BLaER1 (cell line): ENCODE measurements at regions not wholly inside any gene's neighbourhood (a gene's known extent, or its start where the extent isn't known, plus 50 kb on each side); places are given as distances from the start of the nearest gene placed in this dataset.
"Not testable (repeated sequence)": the region's sequence is repeated elsewhere in the genome, so short reads cannot be mapped to it uniquely, and the experiment has no call there.

ENCODE experiments used
- H3K27ac ChIP-seq: shearing (Covaris generic); formaldehyde crosslinking; 2 replicates; pipeline ENCODE4 v1.8.1; 2022
- H3K27me3 ChIP-seq: shearing (Covaris generic); formaldehyde crosslinking; 2 replicates; pipeline ENCODE4 v1.8.1; 2022
- H3K36me3 ChIP-seq: shearing (Covaris generic); formaldehyde crosslinking; 2 replicates; pipeline ENCODE4 v1.8.1; 2022
- H3K4me1 ChIP-seq: shearing (Covaris generic); formaldehyde crosslinking; 2 replicates; pipeline ENCODE4 v1.8.1; 2022
- H3K4me2 ChIP-seq: shearing (Covaris generic); formaldehyde crosslinking; 2 replicates; pipeline ENCODE4 v1.8.1; 2022
- H3K4me3 ChIP-seq: shearing (Covaris generic); formaldehyde crosslinking; 2 replicates; pipeline ENCODE4 v1.8.1; 2022
- H3K9ac ChIP-seq: shearing (Covaris generic); formaldehyde crosslinking; 2 replicates; pipeline ENCODE4 v1.8.1; 2022
- H3K9me3 ChIP-seq: shearing (Covaris generic); formaldehyde crosslinking; 2 replicates; pipeline ENCODE4 v1.8.1; 2022
- H4K20me1 ChIP-seq: shearing (Covaris generic); formaldehyde crosslinking; 2 replicates; pipeline ENCODE4 v1.8.1; 2022
- Cebpa-rat ChIP-seq: shearing (Covaris generic); IDR thresholded peaks from 2 replicates; pipeline ENCODE4 v1.8.1; 2022

DNA sequence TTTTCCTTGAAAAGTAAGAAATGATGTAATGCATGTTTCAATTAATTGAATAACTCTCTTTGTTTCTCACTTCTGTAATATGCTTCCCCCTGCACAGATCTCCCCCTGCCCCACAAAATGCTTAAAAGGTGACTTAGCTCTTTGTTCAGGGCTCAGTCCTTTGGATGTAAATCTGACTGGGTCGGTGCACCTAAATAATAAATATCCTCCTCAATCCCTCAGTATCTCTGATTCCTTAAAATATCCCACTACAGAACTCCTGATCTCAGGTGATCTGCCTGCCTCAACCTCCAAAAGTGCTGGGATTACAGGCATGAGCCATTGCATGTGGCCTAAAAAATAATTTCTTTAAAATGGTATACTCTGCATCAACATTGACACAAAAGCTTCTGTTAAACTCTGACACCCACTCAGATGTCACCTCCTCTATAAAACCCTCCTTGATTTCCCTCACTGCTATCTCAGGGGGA is 107.0 kb downstream of the ZNF429 start:
- Histone ChIP-seq H3K36me3 (no peaks in the 10 kb centered on the region), H3K27ac (no peak overlapping the region)
- no peak for TF ChIP-seq Cebpa-rat

DNA sequence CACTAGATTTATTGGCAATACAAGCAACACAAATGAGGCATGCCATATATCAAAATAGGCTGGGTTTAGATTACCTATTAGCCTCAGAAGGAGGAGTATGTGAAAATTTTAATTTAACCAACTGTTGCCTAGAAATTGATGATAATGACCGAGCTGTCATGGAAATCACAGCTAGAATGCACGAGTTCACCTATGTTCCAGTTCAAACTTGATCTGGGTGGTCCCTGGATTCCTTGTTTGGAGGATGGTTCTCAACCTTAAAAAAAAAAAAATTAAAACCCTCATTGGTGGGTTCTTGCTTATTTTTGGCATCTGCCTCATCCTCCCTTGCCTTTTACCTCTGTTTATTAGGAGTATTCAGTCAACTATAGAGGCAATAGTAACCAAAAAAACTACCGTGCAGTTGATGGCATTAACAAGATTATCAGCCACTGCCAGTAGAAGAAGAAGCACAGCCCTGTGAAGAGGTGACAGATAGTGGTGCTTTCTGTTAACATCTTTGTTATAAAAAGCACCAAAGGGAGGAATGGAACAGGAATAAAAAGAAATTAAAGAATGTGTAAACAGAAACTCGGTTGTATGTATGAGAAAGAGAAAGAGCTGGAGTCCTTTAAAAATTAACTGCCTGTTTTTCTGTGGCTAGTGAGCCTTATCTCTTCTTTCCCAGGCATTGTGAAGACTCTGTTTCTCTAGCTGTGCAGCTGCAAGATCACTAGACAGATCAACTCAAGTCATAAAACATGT is 106.4 kb downstream of the ZNF429 start:
- no peak overlapping the region for H3K9ac ChIP-seq
- H3K27ac ChIP-seq: no peak overlapping the region
- no peaks in the 10 kb centered on the region for H3K36me3 ChIP-seq
- H3K27me3 ChIP-seq: no peaks in the 10 kb centered on the region
- peaks cover 17% of the 10 kb centered on the region for H3K9me3 ChIP-seq
- no peak overlapping the region for H3K4me3 ChIP-seq
- no peaks in the 10 kb centered on the region for H4K20me1 ChIP-seq
- H3K4me1 ChIP-seq: no peaks in the 10 kb centered on the region
- no peak overlapping the region for H3K4me2 ChIP-seq
- TF ChIP-seq Cebpa-rat: no peak

More for the DNA sequence above, 107.0 kb downstream of the ZNF429 start:
- Histone ChIP-seq H3K9me3 (peaks cover 17% of the 10 kb centered on the region), H4K20me1 (no peaks in the 10 kb centered on the region), H3K27me3 (no peaks in the 10 kb centered on the region), H3K4me2 (no peak overlapping the region), H3K9ac (no peak overlapping the region), H3K4me3 (no peak overlapping the region), H3K4me1 (no peaks in the 10 kb centered on the region)

DNA sequence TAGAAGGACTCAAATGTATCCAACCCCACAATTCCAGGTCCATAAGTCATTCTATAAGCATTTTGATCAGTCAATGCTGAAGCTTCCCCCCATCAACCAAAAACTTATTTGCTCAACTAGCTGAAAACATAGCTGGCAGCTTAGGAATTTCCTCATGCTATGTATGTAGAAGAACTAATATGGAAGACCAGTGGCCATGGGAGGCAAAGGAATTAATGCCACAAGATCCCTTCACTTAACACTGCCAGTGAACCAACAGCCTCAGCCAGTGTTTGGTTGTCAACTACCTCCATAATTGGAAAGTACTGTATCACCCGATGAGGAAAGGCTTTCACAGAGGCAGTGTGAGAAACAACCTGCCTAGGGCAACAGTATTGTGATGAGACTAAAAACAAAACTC is 105.4 kb downstream of the ZNF429 start:
- Histone ChIP-seq H3K27me3 (no peaks in the 10 kb centered on the region), H4K20me1 (no peaks in the 10 kb centered on the region), H3K4me2 (no peak overlapping the region), H3K9ac (no peak overlapping the region), H3K4me1 (no peaks in the 10 kb centered on the region), H3K27ac (no peak overlapping the region), H3K4me3 (no peak overlapping the region), H3K9me3 (peaks cover 8% of the 10 kb centered on the region), H3K36me3 (no peaks in the 10 kb centered on the region)
- no peak for TF ChIP-seq Cebpa-rat

DNA sequence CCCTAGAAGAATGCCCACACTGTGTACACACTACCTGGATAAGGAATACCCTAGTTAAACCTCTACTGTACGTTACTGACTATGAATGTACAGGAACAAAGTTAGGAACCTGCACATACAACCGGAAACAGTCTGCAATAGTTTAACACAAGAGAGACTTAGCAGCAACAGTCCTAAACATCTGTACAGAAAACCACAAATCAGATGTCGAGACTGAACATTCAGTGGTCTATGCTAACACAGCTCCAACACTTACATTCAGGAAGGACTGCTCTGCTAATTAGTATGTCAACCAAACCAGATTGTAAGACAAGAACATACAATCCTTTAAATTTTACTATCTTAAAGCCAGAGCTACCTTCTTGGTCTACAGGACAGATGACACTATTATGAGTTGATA is 104.9 kb downstream of the ZNF429 start:
- no peak overlapping the region for H3K4me3 ChIP-seq
- peaks cover 8% of the 10 kb centered on the region for H3K9me3 ChIP-seq
- H3K4me2 ChIP-seq: no peak overlapping the region
- no peaks in the 10 kb centered on the region for H4K20me1 ChIP-seq
- TF ChIP-seq Cebpa-rat: no peak
- H3K27ac ChIP-seq: no peak overlapping the region
- H3K4me1 ChIP-seq: peaks cover 3% of the 10 kb centered on the region; the same call in 1 of the 2 replicates
- H3K9ac ChIP-seq: no peak overlapping the region
- no peaks in the 10 kb centered on the region for H3K36me3 ChIP-seq
- H3K27me3 ChIP-seq: no peaks in the 10 kb centered on the region

DNA sequence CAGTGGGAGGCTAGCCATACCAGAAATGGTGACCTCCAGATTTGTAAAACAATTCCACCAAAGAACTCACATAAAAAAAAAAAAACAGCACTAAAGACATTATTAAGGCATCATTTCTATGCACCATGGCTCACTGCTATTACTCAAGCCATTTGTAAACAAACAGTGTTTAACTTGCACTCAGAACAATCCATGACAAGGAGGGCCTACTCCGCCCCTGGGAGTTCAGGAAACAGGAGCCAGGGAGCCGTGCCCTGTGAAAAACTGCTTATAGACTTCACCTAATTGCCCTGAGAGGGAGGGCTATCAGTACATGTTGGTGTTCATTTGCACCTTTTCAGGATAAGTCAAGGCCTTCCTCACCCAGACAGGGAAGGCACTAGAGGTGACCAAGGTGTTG is 103.2 kb downstream of the ZNF429 start:
- Histone ChIP-seq H3K4me1 (peaks cover 14% of the 10 kb centered on the region; the same call in 1 of the 2 replicates), H4K20me1 (no peaks in the 10 kb centered on the region), H3K27ac (no peak overlapping the region), H3K36me3 (no peaks in the 10 kb centered on the region), H3K27me3 (no peaks in the 10 kb centered on the region), H3K4me3 (no peak overlapping the region), H3K4me2 (no peak overlapping the region), H3K9ac (no peak overlapping the region), H3K9me3 (no peaks in the 10 kb centered on the region; the same call in 1 of the 2 replicates)
- TF ChIP-seq Cebpa-rat: no peak

DNA sequence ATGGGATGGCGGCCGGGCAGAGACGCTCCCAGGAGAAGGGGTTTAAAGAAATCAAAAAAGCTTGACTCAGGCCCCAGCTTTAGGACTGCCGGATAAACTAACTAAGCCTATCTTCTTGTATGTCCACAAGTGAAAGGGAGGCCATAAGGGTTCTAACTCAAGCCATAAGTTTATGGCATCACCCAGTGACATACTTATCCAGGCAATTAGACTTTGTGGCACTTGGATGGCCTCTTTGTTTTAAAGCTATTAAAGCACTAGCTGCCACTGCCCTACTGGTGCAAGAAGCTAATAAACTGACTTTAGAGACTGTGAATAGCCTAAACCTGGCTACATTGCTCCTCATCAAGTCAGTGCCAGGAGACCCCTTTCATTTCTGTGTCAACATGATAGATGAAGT is 102.0 kb downstream of the ZNF429 start:
- H4K20me1 ChIP-seq: no peaks in the 10 kb centered on the region
- H3K36me3 ChIP-seq: no peaks in the 10 kb centered on the region
- H3K4me3 ChIP-seq: no peak overlapping the region
- peaks cover 16% of the 10 kb centered on the region; the same call in 1 of the 2 replicates for H3K4me1 ChIP-seq
- no peak for TF ChIP-seq Cebpa-rat
- no peak overlapping the region for H3K27ac ChIP-seq
- H3K4me2 ChIP-seq: no peak overlapping the region
- no peaks in the 10 kb centered on the region for H3K9me3 ChIP-seq
- no peak overlapping the region for H3K9ac ChIP-seq
- no peaks in the 10 kb centered on the region for H3K27me3 ChIP-seq

DNA sequence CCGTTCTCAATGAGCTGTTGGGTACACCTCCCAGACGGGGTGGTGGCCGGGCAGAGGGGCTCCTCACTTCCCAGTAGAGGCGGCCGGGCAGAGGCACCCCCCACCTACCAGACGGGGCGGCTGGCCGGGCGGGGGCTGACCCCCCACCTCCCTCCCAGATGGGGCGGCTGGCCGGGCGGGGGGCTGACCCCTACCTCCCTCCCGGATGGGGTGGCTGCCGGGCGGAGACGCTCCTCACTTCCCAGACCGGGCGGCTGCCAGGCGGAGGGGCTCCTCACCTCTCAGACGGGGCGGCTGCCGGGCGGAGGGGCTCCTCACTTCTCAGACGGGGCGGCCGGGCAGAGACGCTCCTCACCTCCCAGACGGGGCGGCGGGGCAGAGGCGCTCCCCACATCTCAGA is 101.6 kb downstream of the ZNF429 start:
- not testable (repeated sequence) for H3K9me3 ChIP-seq, H3K4me3 ChIP-seq, H3K36me3 ChIP-seq, H3K9ac ChIP-seq, H3K27ac ChIP-seq, H3K4me2 ChIP-seq, H4K20me1 ChIP-seq, H3K27me3 ChIP-seq
- peaks cover 16% of the 10 kb centered on the region; the same call in 1 of the 2 replicates for H3K4me1 ChIP-seq

DNA sequence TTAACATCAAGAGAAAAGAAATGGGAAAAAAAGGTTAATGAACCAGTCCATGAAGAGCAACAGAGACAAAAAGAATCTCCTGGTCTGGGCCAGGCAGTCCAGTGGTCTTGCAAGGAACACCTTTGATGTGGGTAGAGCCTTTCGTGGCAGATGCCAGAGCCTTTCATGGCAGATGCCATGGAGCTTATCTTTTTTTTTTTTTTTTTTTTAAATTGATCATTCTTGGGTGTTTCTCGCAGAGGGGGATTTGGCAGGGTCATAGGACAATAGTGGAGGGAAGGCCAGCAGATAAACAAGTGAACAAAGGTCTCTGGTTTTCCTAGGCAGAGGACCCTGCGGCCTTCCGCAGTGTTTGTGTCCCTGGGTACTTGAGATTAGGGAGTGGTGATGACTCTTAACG is 100.9 kb downstream of the ZNF429 start:
- not testable (repeated sequence) for H3K27me3 ChIP-seq, H3K4me2 ChIP-seq, H3K36me3 ChIP-seq, H3K27ac ChIP-seq, H3K9ac ChIP-seq, H3K9me3 ChIP-seq, H4K20me1 ChIP-seq, H3K4me3 ChIP-seq
- peaks cover 16% of the 10 kb centered on the region; the same call in 1 of the 2 replicates for H3K4me1 ChIP-seq

DNA sequence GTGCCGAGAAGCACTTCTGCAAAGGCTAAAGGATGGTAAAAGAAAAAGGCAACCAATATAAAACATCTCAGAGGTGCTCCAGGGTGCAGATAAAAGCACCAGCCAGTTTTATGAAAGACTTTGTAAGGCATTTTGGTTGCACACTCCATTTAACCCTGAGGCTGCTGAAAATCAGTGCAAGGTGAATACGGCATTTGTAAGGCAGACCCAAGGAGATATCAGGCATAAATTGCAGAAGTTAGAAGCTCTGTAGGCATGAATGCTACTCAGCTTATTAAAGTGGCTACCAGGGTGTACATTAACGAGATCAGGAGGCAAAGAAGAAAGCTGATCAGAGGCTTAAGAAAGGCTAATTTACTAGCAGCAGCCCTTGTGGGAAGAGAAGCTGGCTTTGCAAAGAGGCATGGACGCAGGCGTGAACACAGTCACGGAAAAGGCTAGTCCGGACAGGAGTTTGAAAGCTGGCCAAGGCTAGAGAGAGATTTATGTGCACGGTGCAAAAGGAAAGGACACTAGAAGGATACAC is 99.6 kb downstream of the ZNF429 start:
- H3K4me1 ChIP-seq: peaks cover 16% of the 10 kb centered on the region; the same call in 1 of the 2 replicates
- no peaks in the 10 kb centered on the region for H3K27me3 ChIP-seq
- H3K9ac ChIP-seq: peak overlapping the region; percentile 85
- peak overlapping the region; percentile 94 for H3K4me2 ChIP-seq
- H4K20me1 ChIP-seq: no peaks in the 10 kb centered on the region
- no peaks in the 10 kb centered on the region for H3K36me3 ChIP-seq
- peak overlapping the region; percentile 66 for H3K4me3 ChIP-seq
- peak overlapping the region; percentile 91 for H3K27ac ChIP-seq
- H3K9me3 ChIP-seq: no peaks in the 10 kb centered on the region
- TF ChIP-seq Cebpa-rat: no peak
